Breast epithelium (tissue), 3 donors: ENCODE measurements at regions not wholly inside any gene's neighbourhood (a gene's known extent, or its start where the extent isn't known, plus 50 kb on each side); places are given as distances from the start of the nearest gene placed in this dataset.

Experiments
- POLR2A ChIP-seq: fragments of 450-650 bp; IDR thresholded peaks from one replicate; pipeline ENCODE4 v1.6.1; 2016; ENCODE audit warnings: antibody characterized with exemption, mild to moderate bottlenecking, moderate library complexity
- POLR2AphosphoS5 ChIP-seq, 3 donors: sonication (generic); formaldehyde crosslinking; IDR thresholded peaks; one replicate each; pipeline ENCODE4 v1.6.1; 2017; ENCODE audit warnings: antibody characterized with exemption in 3 of 3

DNA sequence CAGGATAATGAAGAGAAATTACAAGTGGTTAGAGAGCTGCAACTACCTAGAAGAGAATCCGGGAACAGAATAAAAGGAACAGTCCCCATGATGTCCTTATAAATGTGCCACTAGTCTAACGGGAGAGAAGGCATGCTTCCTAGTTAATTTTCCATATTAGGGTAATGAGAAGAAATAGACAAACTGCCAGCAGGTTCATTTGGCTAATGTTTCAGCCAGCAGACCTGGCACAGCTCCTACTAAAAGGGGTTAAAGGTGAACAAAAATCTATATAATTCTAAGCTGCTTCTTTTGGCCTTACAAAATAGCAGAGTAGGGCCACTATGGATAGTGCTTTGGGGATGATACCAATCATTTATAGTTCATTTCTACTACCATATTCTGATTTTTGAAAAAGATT, 845.3 kb upstream of the GCFC2 start:
- no peak for TF ChIP-seq POLR2A
- TF ChIP-seq POLR2AphosphoS5 (IDR thresholded peaks at IDR 0.05), result no peak
